H1 (cell line): ENCODE measurements at regions not wholly inside any gene's neighbourhood (a gene's known extent, or its start where the extent isn't known, plus 50 kb on each side); places are given as distances from the start of the nearest gene placed in this dataset.

Source experiments
- CTCF ChIA-PET: fragments of 300-600 bp; sonication (Branson Sonifier 250); formaldehyde crosslinking; loops from one replicate; lab custom pipeline; 2021; ENCODE audit not compliant: partially characterized antibody; lab: Charles Lee
- POLR2A ChIA-PET: fragments of 300-600 bp; sonication (Branson Sonifier 250); formaldehyde crosslinking; loops from one replicate; lab custom pipeline; 2021; ENCODE audit warnings: inconsistent platforms; ENCODE audit not compliant: partially characterized antibody; lab: Charles Lee
- DNase-seq, 2 experiments: peaks; one replicate each; pipeline versions ENCODE4 v3.0.0 to v3.0.0-alpha.2; 2010 to 2022; ENCODE audit warnings: low spot score in 2 of 2, low read depth in 1 of 2, mixed read lengths in 1 of 2
- FAIRE-seq: peaks from 2 replicates; lab custom pipeline; 2011; peaks lifted over from hg19 to GRCh38; lab: Jason Lieb, UNC
- H2AFZ ChIP-seq: 2 replicates; pipeline ENCODE4 v1.8.1; 2012; ENCODE audit warnings: low read length, inconsistent platforms
- H2AK5ac ChIP-seq: 2 replicates; pipeline ENCODE4 v1.6.1; 2013; ENCODE audit warnings: low read depth, low read length
- H2BK120ac ChIP-seq: replicated peaks from 2 replicates; pipeline ENCODE3; 2013; ENCODE audit warnings: low read depth, low read length, inconsistent platforms
- H2BK12ac ChIP-seq: 2 replicates; pipeline ENCODE4 v1.6.1; 2013; ENCODE audit warnings: low read depth, low read length
- H2BK15ac ChIP-seq: 2 replicates; pipeline ENCODE4 v1.6.1; 2013; ENCODE audit warnings: low read length
- H2BK20ac ChIP-seq: 2 replicates; pipeline ENCODE4 v1.6.1; 2013; ENCODE audit warnings: low read length
- H2BK5ac ChIP-seq: 2 replicates; pipeline ENCODE4 v1.6.1; 2013; ENCODE audit warnings: low read depth, low read length
- H3K14ac ChIP-seq: 2 replicates; pipeline ENCODE4 v1.6.1; 2013; ENCODE audit warnings: inconsistent platforms; ENCODE audit not compliant: insufficient read length
- H3K18ac ChIP-seq: 2 replicates; pipeline ENCODE4 v1.6.1; 2013; ENCODE audit warnings: low read length; ENCODE audit errors: extremely low read depth
- H3K23ac ChIP-seq: 2 replicates; pipeline ENCODE4 v1.6.1; 2013; ENCODE audit warnings: inconsistent platforms; ENCODE audit not compliant: insufficient read length
- H3K23me2 ChIP-seq: 2 replicates; pipeline ENCODE4 v1.6.1; 2013; ENCODE audit warnings: low read depth, low read length
- H3K27ac ChIP-seq: 2 replicates; pipeline ENCODE4 v1.6.1; 2011; ENCODE audit warnings: low read depth, low read length, inconsistent platforms
- H3K27me3 ChIP-seq, 4 experiments: replicated peaks in 1 of 4; 1 replicate in 1 of 4; 2 replicates in 3 of 4; pipeline versions ENCODE4 v1.6.1 to v1.8.1; 2011 to 2013; ENCODE audit warnings: low read length in 3 of 4, mild to moderate bottlenecking in 3 of 4, inconsistent platforms in 2 of 4, mixed read lengths in 2 of 4, moderate library complexity in 1 of 4; ENCODE audit not compliant: control insufficient read depth in 3 of 4, insufficient read depth in 3 of 4; ENCODE audit errors: extremely low read depth in 1 of 4
- H3K36me3 ChIP-seq, 4 experiments: 2 replicates each; pipeline versions ENCODE4 v1.6.1 to v1.8.1; 2011 to 2013; ENCODE audit warnings: mild to moderate bottlenecking in 4 of 4, low read length in 3 of 4, moderate library complexity in 2 of 4, control low read depth in 1 of 4, inconsistent platforms in 1 of 4; ENCODE audit not compliant: insufficient read depth in 4 of 4, control insufficient read depth in 2 of 4
- H3K4ac ChIP-seq: replicated peaks from 2 replicates; pipeline ENCODE3; 2013; ENCODE audit warnings: low read length, low read depth, mixed read lengths, inconsistent platforms; ENCODE audit not compliant: insufficient read length
- H3K4me1 ChIP-seq, 4 experiments: replicated peaks in 1 of 4; 1 replicate in 1 of 4; 2 replicates in 3 of 4; pipeline versions ENCODE4 v1.6.1 to v1.8.1; 2011 to 2013; ENCODE audit warnings: low read length in 3 of 4, inconsistent platforms in 2 of 4, mixed read lengths in 1 of 4; ENCODE audit not compliant: insufficient read depth in 4 of 4, control insufficient read depth in 3 of 4
- H3K4me2 ChIP-seq, 2 experiments: 2 replicates each; pipeline versions ENCODE4 v1.6.1 to v1.8.1; 2011 to 2013; ENCODE audit warnings: low read depth in 2 of 2, low read length in 2 of 2, control low read depth in 1 of 2, inconsistent platforms in 1 of 2, mild to moderate bottlenecking in 1 of 2; ENCODE audit not compliant: insufficient read depth in 1 of 2
- H3K4me3 ChIP-seq, 4 experiments: fragments of 200-600, 300-600 bp in 1 of 4; sonication (generic), shearing (Covaris generic), sonication (Bioruptor Twin) in 1 of 4; 2 replicates each; pipeline versions ENCODE4 v1.5.1 to v1.8.1; 2011 to 2016; ENCODE audit warnings: low read length in 4 of 4, low read depth in 3 of 4, control low read depth in 2 of 4, inconsistent platforms in 2 of 4, mild to moderate bottlenecking in 2 of 4, mixed read lengths in 1 of 4, moderate library complexity in 1 of 4; ENCODE audit not compliant: insufficient read depth in 2 of 4; ENCODE audit errors: extremely low read depth in 1 of 4
- H3K56ac ChIP-seq: replicated peaks from 2 replicates; pipeline ENCODE3; 2013; ENCODE audit warnings: low read depth, mild to moderate bottlenecking, mixed read lengths, low read length, inconsistent platforms; ENCODE audit not compliant: insufficient read length
- H3K79me1 ChIP-seq: 2 replicates; pipeline ENCODE4 v1.6.1; 2013; ENCODE audit warnings: low read depth, low read length, control low read depth
- H3K79me2 ChIP-seq, 2 experiments: 2 replicates each; pipeline versions ENCODE4 v1.6.1 to v1.8.1; 2012 to 2013; ENCODE audit warnings: low read length in 2 of 2, mild to moderate bottlenecking in 2 of 2, inconsistent platforms in 1 of 2; ENCODE audit not compliant: insufficient read depth in 2 of 2, control insufficient read depth in 1 of 2
- H3K9ac ChIP-seq, 4 experiments: replicated peaks in 1 of 4; 1 replicate in 1 of 4; 2 replicates in 3 of 4; pipeline versions ENCODE4 v1.6.1 to v1.8.1; 2011 to 2013; ENCODE audit warnings: low read depth in 3 of 4, low read length in 3 of 4, control low read depth in 2 of 4, mild to moderate bottlenecking in 2 of 4, moderate library complexity in 2 of 4, inconsistent platforms in 1 of 4; ENCODE audit errors: extremely low read depth in 1 of 4
- H3K9me3 ChIP-seq, 2 experiments: 2 replicates each; pipeline versions ENCODE4 v1.6.1 to v1.8.1; 2012 to 2013; ENCODE audit warnings: mild to moderate bottlenecking in 2 of 2, moderate library complexity in 2 of 2, control low read depth in 1 of 2, inconsistent platforms in 1 of 2, low read depth in 1 of 2, low read length in 1 of 2, mixed read lengths in 1 of 2; ENCODE audit not compliant: insufficient read depth in 2 of 2
- H4K20me1 ChIP-seq, 2 experiments: replicated peaks in 1 of 2; 2 replicates each; pipeline versions ENCODE3 to v1.8.1; 2011 to 2013; ENCODE audit warnings: inconsistent platforms in 2 of 2, low read length in 2 of 2, mild to moderate bottlenecking in 1 of 2; ENCODE audit not compliant: insufficient read depth in 2 of 2, control insufficient read depth in 1 of 2
- H4K5ac ChIP-seq: 2 replicates; pipeline ENCODE4 v1.6.1; 2013; ENCODE audit warnings: low read length, low read depth, mixed read lengths, inconsistent platforms; ENCODE audit not compliant: insufficient read length
- H4K8ac ChIP-seq: 2 replicates; pipeline ENCODE4 v1.8.0; 2013; ENCODE audit warnings: mild to moderate bottlenecking, moderate library complexity, low read length, inconsistent platforms; ENCODE audit not compliant: insufficient read depth; ENCODE audit errors: extremely low read depth
- H4K91ac ChIP-seq: replicated peaks from 2 replicates; pipeline ENCODE3; 2013; ENCODE audit warnings: low read length, mixed read lengths, inconsistent platforms; ENCODE audit not compliant: insufficient read length
- NANOG ChIP-seq: IDR thresholded peaks from 2 replicates; pipeline ENCODE4 v1.6.1; 2011; ENCODE audit warnings: low read length, low read depth, mild to moderate bottlenecking, inconsistent platforms; ENCODE audit not compliant: insufficient read depth, poor library complexity, severe bottlenecking
- WGBS, 2 experiments: shearing (Covaris generic) in 1 of 2; methylation state at CpG; one replicate each; pipeline versions ENCODE4 v1.1.6 to v1.1.7; 2013 to 2015; ENCODE audit warnings: low lambda C conversion rate in 2 of 2, mixed read lengths in 2 of 2, inconsistent platforms in 1 of 2, low coverage in 1 of 2, missing lambda C conversion rate in 1 of 2; ENCODE audit not compliant: insufficient replicate concordance in 2 of 2, insufficient coverage in 1 of 2, insufficient read length in 1 of 2; ENCODE audit errors: extremely low coverage in 1 of 2, missing lambda C conversion rate in 1 of 2; 5-methylcytosine and 5-hydroxymethylcytosine counted together

DNA sequence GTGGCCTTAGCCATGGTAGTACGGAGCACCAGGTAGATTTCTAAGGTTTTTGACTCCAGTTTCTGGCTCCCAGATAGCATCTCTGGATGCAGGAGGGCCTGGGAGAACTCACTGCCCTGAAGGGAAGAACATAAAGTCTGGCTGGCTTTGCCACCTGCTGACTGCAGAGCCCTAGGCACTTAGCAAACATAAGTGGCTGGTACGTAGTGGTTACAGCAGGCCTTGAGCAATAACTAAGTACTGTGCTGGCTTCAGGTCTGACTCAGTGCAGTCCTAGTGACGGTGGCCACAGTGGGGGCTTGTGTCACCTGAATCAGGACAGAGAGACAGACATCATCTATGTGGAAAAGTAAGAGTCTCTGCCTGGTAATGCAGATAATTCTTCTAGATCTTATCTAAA is 871.1 kb downstream of the PDCD6IP start:
- no peaks in the 10 kb centered on the region for H3K36me3 ChIP-seq
- H3K23ac ChIP-seq: no peak overlapping the region
- no peak overlapping the region for H2BK120ac ChIP-seq
- no peaks in the 10 kb centered on the region for H3K79me1 ChIP-seq
- no peak overlapping the region for H3K4me2 ChIP-seq
- no peak overlapping the region for H3K14ac ChIP-seq
- H3K23me2 ChIP-seq: no peaks in the 10 kb centered on the region
- H3K79me2 ChIP-seq: no peaks in the 10 kb centered on the region
- H3K18ac ChIP-seq: no peak overlapping the region
- H2AFZ ChIP-seq: no peak overlapping the region
- WGBS, 2 experiments: 89% methylated on average over 3 of the region's 3 CpGs; no CpG with 5 or more reads in 1 of the 2 experiments
- no peak overlapping the region for H4K5ac ChIP-seq
- no peaks in the 10 kb centered on the region for H3K27me3 ChIP-seq
- no peak overlapping the region for H4K91ac ChIP-seq
- H3K56ac ChIP-seq: no peak overlapping the region
- H2AK5ac ChIP-seq: no peak overlapping the region
- FAIRE-seq: no peak
- H4K8ac ChIP-seq: no peak overlapping the region
- no peaks in the 10 kb centered on the region for H4K20me1 ChIP-seq
- H3K9ac ChIP-seq: no peak overlapping the region
- H3K4me3 ChIP-seq: no peak overlapping the region
- H3K27ac ChIP-seq: no peak overlapping the region
- POLR2A ChIA-PET: no interaction called here
- peaks cover 0 to 2% (median 0%) of the 10 kb centered on the region in 4 experiments; a peak in 1 of 7 replicates for H3K4me1 ChIP-seq
- no peak overlapping the region for H2BK12ac ChIP-seq
- H3K9me3 ChIP-seq: peaks cover 0 to 3% of the 10 kb centered on the region in 2 experiments; a peak in 1 of 4 replicates
- no peak overlapping the region for H3K4ac ChIP-seq
- CTCF ChIA-PET: no interaction called here
- H2BK20ac ChIP-seq: no peak overlapping the region
- H2BK15ac ChIP-seq: no peak overlapping the region
- no peak overlapping the region for H2BK5ac ChIP-seq
- no peak for DNase-seq
- TF ChIP-seq NANOG: no peak
